Transverse colon (tissue), 4 donors: ENCODE measurements at regions not wholly inside any gene's neighbourhood (a gene's known extent, or its start where the extent isn't known, plus 50 kb on each side); places are given as distances from the start of the nearest gene placed in this dataset.

Experiments used
- CTCF ChIP-seq, 5 experiments: fragments of 200-600 bp in 3 of 5; fragments of 450-650 bp in 2 of 5; sonication (generic) in 3 of 5; IDR thresholded peaks; 1 replicate in 2 of 5; 2 replicates in 3 of 5; pipeline ENCODE4 v1.5.1; 2016 to 2017; ENCODE audit warnings: antibody characterized with exemption in 5 of 5, inconsistent platforms in 3 of 5, mild to moderate bottlenecking in 2 of 5, moderate library complexity in 1 of 5
- POLR2AphosphoS5 ChIP-seq, 3 donors: sonication (generic); formaldehyde crosslinking; IDR thresholded peaks; one replicate each; pipeline ENCODE4 v1.6.1; 2016; ENCODE audit warnings: antibody characterized with exemption in 3 of 3

GRCh38 chr1:84742653-84743052 lies 52.4 kb upstream of the SSX2IP start:
- TF ChIP-seq CTCF (IDR thresholded peaks at IDR 0.05) (no peak), POLR2AphosphoS5 (IDR thresholded peaks at IDR 0.05) (no peak)
